Parathyroid adenoma (tissue), 2 donors: ENCODE measurements at regions not wholly inside any gene's neighbourhood (a gene's known extent, or its start where the extent isn't known, plus 50 kb on each side); places are given as distances from the start of the nearest gene placed in this dataset.
"Not testable (repeated sequence)": the region's sequence is repeated elsewhere in the genome, so short reads cannot be mapped to it uniquely, and the experiment has no call there.

Experiments used
- H2AFZ ChIP-seq: fragments of 300-600 bp; sonication (generic); one replicate; pipeline ENCODE4 v1.7.0; 2017; ENCODE audit warnings: antibody characterized with exemption, mild to moderate bottlenecking
- H3K27ac ChIP-seq: fragments of 300-600 bp; sonication (generic); one replicate; pipeline ENCODE4 v1.7.0; 2017
- H3K27me3 ChIP-seq: fragments of 300-600 bp; sonication (generic); one replicate; pipeline ENCODE4 v1.7.0; 2017; ENCODE audit warnings: low read length; ENCODE audit not compliant: control insufficient read depth, insufficient read depth
- H3K36me3 ChIP-seq: fragments of 300-600 bp; sonication (generic); one replicate; pipeline ENCODE4 v1.7.0; 2017; ENCODE audit warnings: low read length; ENCODE audit not compliant: control insufficient read depth, insufficient read depth
- H3K4me1 ChIP-seq: fragments of 300-600 bp; sonication (generic); one replicate; pipeline ENCODE4 v1.7.0; 2017; ENCODE audit warnings: control low read depth
- H3K4me2 ChIP-seq: fragments of 300-600 bp; sonication (generic); one replicate; pipeline ENCODE4 v1.7.0; 2017; ENCODE audit warnings: low read length
- H3K4me3 ChIP-seq: fragments of 300-600 bp; sonication (generic); one replicate; pipeline ENCODE4 v1.7.0; 2017; ENCODE audit warnings: low read depth, low read length
- H3K79me2 ChIP-seq: fragments of 300-600 bp; sonication (generic); one replicate; pipeline ENCODE4 v1.7.0; 2017; ENCODE audit warnings: control low read depth
- H3K9ac ChIP-seq: fragments of 300-600 bp; sonication (generic); one replicate; pipeline ENCODE4 v1.7.0; 2017; ENCODE audit warnings: mild to moderate bottlenecking
- H3K9me3 ChIP-seq: fragments of 300-600 bp; sonication (generic); one replicate; pipeline ENCODE4 v1.7.0; 2017; ENCODE audit warnings: low read length; ENCODE audit not compliant: control insufficient read depth
- TF ChIP-seq, protein P1 (sequence below): fragments of 300-600 bp; sonication (generic); IDR thresholded peaks from one replicate; pipeline ENCODE4 v1.7.0; 2017; ENCODE audit warnings: antibody characterized with exemption, mild to moderate bottlenecking
- donor health status: primary hyperparathyroidism.

DNA sequence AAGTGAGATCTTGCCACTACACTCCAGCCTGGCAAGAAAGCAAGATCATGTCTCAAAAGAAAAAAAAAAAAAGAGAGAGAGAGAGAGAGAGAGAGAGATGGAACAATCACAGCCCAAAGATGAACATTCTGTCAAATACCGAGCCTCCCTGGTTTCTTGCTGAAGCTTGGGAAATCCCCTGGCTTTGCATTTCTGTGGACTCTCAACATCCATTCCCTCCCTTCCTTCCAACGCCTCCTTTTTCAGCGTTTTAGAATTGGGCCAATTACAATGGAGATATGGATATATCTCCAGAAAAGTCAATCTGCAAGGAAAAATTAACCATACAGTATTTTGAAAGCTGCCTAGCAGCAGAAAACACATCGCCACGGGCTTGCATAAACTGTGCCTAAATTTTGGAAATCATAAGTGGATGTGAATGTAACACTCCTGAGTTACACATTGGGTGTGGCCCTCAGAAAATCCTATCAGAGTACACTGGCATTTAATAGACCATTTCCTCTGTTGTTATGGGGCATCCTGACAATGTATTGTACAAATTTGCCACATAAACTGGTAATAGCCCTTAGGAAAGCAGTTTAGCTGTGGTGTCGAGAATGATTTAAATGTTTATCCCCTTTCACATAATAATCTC is 67.2 kb upstream of the PHLPP1 start:
- Histone ChIP-seq H3K4me2 (no peak overlapping the region), H3K9ac (no peak overlapping the region), H2AFZ (no peak overlapping the region), H3K36me3 (no peaks in the 10 kb centered on the region), H3K4me1 (no peaks in the 10 kb centered on the region), H3K4me3 (no peak overlapping the region), H3K27ac (no peak overlapping the region), H3K27me3 (no peaks in the 10 kb centered on the region), H3K9me3 (no peaks in the 10 kb centered on the region), H3K79me2 (no peaks in the 10 kb centered on the region)
- TF ChIP-seq, protein P1, sequence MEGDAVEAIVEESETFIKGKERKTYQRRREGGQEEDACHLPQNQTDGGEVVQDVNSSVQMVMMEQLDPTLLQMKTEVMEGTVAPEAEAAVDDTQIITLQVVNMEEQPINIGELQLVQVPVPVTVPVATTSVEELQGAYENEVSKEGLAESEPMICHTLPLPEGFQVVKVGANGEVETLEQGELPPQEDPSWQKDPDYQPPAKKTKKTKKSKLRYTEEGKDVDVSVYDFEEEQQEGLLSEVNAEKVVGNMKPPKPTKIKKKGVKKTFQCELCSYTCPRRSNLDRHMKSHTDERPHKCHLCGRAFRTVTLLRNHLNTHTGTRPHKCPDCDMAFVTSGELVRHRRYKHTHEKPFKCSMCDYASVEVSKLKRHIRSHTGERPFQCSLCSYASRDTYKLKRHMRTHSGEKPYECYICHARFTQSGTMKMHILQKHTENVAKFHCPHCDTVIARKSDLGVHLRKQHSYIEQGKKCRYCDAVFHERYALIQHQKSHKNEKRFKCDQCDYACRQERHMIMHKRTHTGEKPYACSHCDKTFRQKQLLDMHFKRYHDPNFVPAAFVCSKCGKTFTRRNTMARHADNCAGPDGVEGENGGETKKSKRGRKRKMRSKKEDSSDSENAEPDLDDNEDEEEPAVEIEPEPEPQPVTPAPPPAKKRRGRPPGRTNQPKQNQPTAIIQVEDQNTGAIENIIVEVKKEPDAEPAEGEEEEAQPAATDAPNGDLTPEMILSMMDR, result no peak

DNA sequence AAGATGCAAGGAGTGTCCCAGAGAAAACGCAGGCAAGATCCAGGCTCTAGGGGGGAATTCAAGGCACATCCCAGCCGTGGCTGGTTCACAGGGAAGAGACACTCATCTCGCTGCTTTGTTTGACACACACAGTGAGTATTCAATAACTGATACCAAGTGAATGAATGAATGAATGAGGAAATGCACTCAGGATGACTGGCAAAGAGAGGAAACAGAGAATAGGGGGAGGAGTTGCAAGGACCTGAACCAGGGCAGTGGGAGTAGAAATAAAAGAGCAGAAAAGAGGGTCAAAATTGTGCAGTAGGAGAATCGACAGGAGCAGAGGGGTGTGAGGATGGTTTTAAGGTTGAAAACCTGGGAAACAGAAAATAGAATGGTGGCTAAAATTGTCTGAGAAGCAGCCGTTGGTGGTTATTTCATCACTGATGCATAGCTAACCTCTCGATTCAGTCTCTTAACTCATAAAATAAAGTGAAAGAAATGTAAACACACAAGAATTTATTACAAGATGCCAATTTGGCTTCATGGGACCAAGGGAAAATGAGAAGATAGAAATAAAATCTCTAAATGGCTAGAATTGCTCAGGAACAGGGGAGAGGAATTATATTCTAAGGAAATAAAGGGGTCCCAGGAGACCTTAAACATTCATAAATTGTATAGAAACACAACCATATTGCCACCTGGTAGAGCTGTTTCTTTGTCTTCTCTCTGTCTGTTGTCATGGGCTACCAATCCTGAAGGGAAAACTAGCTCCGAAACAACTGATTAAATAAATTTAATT is 63.9 kb upstream of the PHLPP1 start:
- Histone ChIP-seq H3K9me3 (no peaks in the 10 kb centered on the region), H3K36me3 (no peaks in the 10 kb centered on the region), H3K4me1 (no peaks in the 10 kb centered on the region), H3K27ac (no peak overlapping the region), H3K79me2 (no peaks in the 10 kb centered on the region), H3K4me2 (no peak overlapping the region), H3K4me3 (no peak overlapping the region), H3K9ac (no peak overlapping the region), H2AFZ (no peak overlapping the region), H3K27me3 (no peaks in the 10 kb centered on the region)
- TF ChIP-seq, protein P1, result no peak

- not testable (repeated sequence) for H3K9ac ChIP-seq
Observed at GRCh38 chr18:62652057-62652629, 63.2 kb upstream of the PHLPP1 start.

GRCh38 chr18:62655520-62656219 is 59.7 kb upstream of the PHLPP1 start:
- H3K4me2 ChIP-seq, result no peak overlapping the region
- no peak overlapping the region for H3K4me3 ChIP-seq
- TF ChIP-seq, protein P1, result no peak
- no peaks in the 10 kb centered on the region for H3K27me3 ChIP-seq
- no peaks in the 10 kb centered on the region for H3K79me2 ChIP-seq
- no peak overlapping the region for H3K27ac ChIP-seq
- H3K4me1 ChIP-seq, result no peaks in the 10 kb centered on the region
- H3K9ac ChIP-seq, result no peak overlapping the region
- no peak overlapping the region for H2AFZ ChIP-seq
- no peaks in the 10 kb centered on the region for H3K9me3 ChIP-seq
- H3K36me3 ChIP-seq, result no peaks in the 10 kb centered on the region

More at GRCh38 chr18:62652057-62652629, 63.2 kb upstream of the PHLPP1 start:
- not testable (repeated sequence) for H2AFZ ChIP-seq, H3K79me2 ChIP-seq, H3K4me1 ChIP-seq, H3K27me3 ChIP-seq, H3K4me3 ChIP-seq, H3K36me3 ChIP-seq, H3K27ac ChIP-seq, H3K9me3 ChIP-seq, H3K4me2 ChIP-seq

DNA sequence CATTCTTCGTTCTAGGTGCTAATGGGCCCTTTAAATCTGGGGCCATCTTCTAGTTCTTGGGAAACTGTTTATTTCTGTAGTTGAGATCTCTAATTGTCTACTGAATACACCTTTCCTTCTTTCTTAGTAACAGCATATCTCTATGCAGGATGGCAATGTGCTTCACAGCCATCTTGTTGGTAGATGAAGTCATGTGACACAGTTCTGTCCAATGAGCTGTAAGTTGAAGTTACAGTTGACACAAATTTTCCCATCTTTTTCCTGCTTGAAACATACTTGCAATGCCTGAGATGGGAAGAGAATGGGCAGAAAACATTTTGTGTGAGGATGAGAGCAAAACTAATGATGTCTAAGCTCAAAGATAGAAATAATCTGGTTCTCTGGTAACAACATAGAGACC is 57.3 kb upstream of the PHLPP1 start:
- no peak overlapping the region for H3K4me3 ChIP-seq
- H3K4me2 ChIP-seq, result no peak overlapping the region
- no peaks in the 10 kb centered on the region for H3K79me2 ChIP-seq
- no peak overlapping the region for H3K27ac ChIP-seq
- H2AFZ ChIP-seq, result no peak overlapping the region
- no peak overlapping the region for H3K9ac ChIP-seq
- H3K36me3 ChIP-seq, result no peaks in the 10 kb centered on the region
- no peaks in the 10 kb centered on the region for H3K27me3 ChIP-seq
- TF ChIP-seq, protein P1, result no peak
- no peaks in the 10 kb centered on the region for H3K9me3 ChIP-seq
- H3K4me1 ChIP-seq, result no peaks in the 10 kb centered on the region
